Hepatocyte (in vitro differentiated cells): ENCODE measurements at regions not wholly inside any gene's neighbourhood (a gene's known extent, or its start where the extent isn't known, plus 50 kb on each side); places are given as distances from the start of the nearest gene placed in this dataset.
A peak's percentile ranks its signal among the peaks of the same experiment; 100 is the strongest.

Experiments used
- DNase-seq: peaks from one replicate; pipeline ENCODE4 v3.0.0-alpha.2; 2016; ENCODE audit warnings: low spot score
- H2AFZ ChIP-seq: fragments of 200-600 bp; sonication (generic); 2 replicates; pipeline ENCODE4 v1.6.0; 2016; ENCODE audit warnings: antibody characterized with exemption, mild to moderate bottlenecking
- H3K27ac ChIP-seq: fragments of 200-600 bp; sonication (generic); 2 replicates; pipeline ENCODE4 v1.5.1; 2016; ENCODE audit warnings: mild to moderate bottlenecking
- H3K27me3 ChIP-seq: fragments of 200-600 bp; sonication (generic); 2 replicates; pipeline ENCODE4 v1.6.1; 2016
- H3K36me3 ChIP-seq: fragments of 200-600 bp; sonication (generic); replicated peaks from 2 replicates; pipeline ENCODE4 v1.5.1; 2016; ENCODE audit warnings: low read depth; ENCODE audit not compliant: insufficient read depth
- H3K4me1 ChIP-seq: fragments of 200-600 bp; sonication (generic); 2 replicates; pipeline ENCODE4 v1.5.1; 2016; ENCODE audit warnings: mild to moderate bottlenecking, moderate library complexity; ENCODE audit not compliant: insufficient read depth
- H3K4me2 ChIP-seq: fragments of 200-600 bp; sonication (generic); 2 replicates; pipeline ENCODE4 v1.6.0; 2016
- H3K4me3 ChIP-seq: fragments of 200-600 bp; sonication (generic); 2 replicates; pipeline ENCODE4 v1.5.1; 2016; ENCODE audit warnings: mild to moderate bottlenecking
- H3K79me2 ChIP-seq: fragments of 200-600 bp; sonication (generic); 2 replicates; pipeline ENCODE4 v1.6.0; 2017; ENCODE audit warnings: mild to moderate bottlenecking
- H3K9me2 ChIP-seq: fragments of 200-600 bp; sonication (generic); replicated peaks from 2 replicates; pipeline ENCODE4 v1.6.0; 2017; ENCODE audit warnings: mild to moderate bottlenecking; ENCODE audit not compliant: insufficient read depth
- H3K9me3 ChIP-seq: fragments of 200-600 bp; sonication (generic); 2 replicates; pipeline ENCODE4 v1.5.1; 2016; ENCODE audit warnings: low read depth, mild to moderate bottlenecking
- H4K20me1 ChIP-seq: fragments of 200-600 bp; sonication (generic); 2 replicates; pipeline ENCODE4 v1.6.0; 2016; ENCODE audit warnings: mild to moderate bottlenecking; ENCODE audit not compliant: insufficient read depth, poor library complexity, severe bottlenecking
- CTCF ChIP-seq: fragments of 200-600 bp; sonication (generic); IDR thresholded peaks from 2 replicates; pipeline ENCODE4 v1.5.1; 2016; ENCODE audit warnings: antibody characterized with exemption, mild to moderate bottlenecking; ENCODE audit not compliant: poor library complexity
- EZH2 ChIP-seq: fragments of 200-600 bp; sonication (generic); IDR thresholded peaks from 2 replicates; pipeline ENCODE4 v1.6.1; 2016; ENCODE audit warnings: antibody characterized with exemption, mild to moderate bottlenecking, borderline replicate concordance
- EZH2phosphoT487 ChIP-seq: fragments of 200-600 bp; sonication (generic); IDR thresholded peaks from one replicate; pipeline ENCODE4 v1.6.1; 2018; ENCODE audit warnings: antibody characterized with exemption, mild to moderate bottlenecking, low read depth, moderate library complexity; ENCODE audit not compliant: unreplicated experiment, severe bottlenecking
- WGBS: methylation state at CpG from one replicate; pipeline ENCODE4 v1.1.6; 2016; ENCODE audit warnings: low lambda C conversion rate; ENCODE audit errors: missing lambda C conversion rate; 5-methylcytosine and 5-hydroxymethylcytosine counted together

GRCh38 chr4:64503945-64504675 lies 94.9 kb upstream of the TECRL start:
- TF ChIP-seq CTCF (no peak), EZH2phosphoT487 (no peak), EZH2 (no peak)
- 42% methylated on average over 3 of the region's 3 CpGs for WGBS
- H3K4me1 ChIP-seq, result no peaks in the 10 kb centered on the region

GRCh38 chr4:64503416-64503815 lies 94.2 kb upstream of the TECRL start:
- Histone ChIP-seq H3K27ac (no peak overlapping the region), H3K9me2 (no peaks in the 10 kb centered on the region), H3K36me3 (no peaks in the 10 kb centered on the region), H4K20me1 (no peaks in the 10 kb centered on the region), H3K4me1 (no peaks in the 10 kb centered on the region), H3K4me3 (no peak overlapping the region), H3K27me3 (no peaks in the 10 kb centered on the region), H3K79me2 (no peaks in the 10 kb centered on the region), H3K4me2 (no peak overlapping the region), H3K9me3 (no peaks in the 10 kb centered on the region), H2AFZ (no peak overlapping the region)
- DNase-seq, result no peak
- 89% methylated on average over 2 of the region's 2 CpGs for WGBS
- no peak for TF ChIP-seq CTCF
- no peak for TF ChIP-seq EZH2

More at GRCh38 chr4:64503945-64504675, 94.9 kb upstream of the TECRL start:
- H3K27ac ChIP-seq, result no peak overlapping the region
- no peaks in the 10 kb centered on the region for H3K9me2 ChIP-seq
- no peaks in the 10 kb centered on the region for H3K79me2 ChIP-seq
- H3K4me3 ChIP-seq, result no peak overlapping the region
- no peaks in the 10 kb centered on the region for H3K9me3 ChIP-seq
- H3K36me3 ChIP-seq, result no peaks in the 10 kb centered on the region
- H3K4me2 ChIP-seq, result peak overlapping the region; percentile 36
- no peaks in the 10 kb centered on the region for H3K27me3 ChIP-seq
- DNase-seq, result no peak
- H4K20me1 ChIP-seq, result no peaks in the 10 kb centered on the region
- H2AFZ ChIP-seq, result peak overlapping the region; percentile 23

GRCh38 chr4:64497491-64497890 lies 88.2 kb upstream of the TECRL start:
- no peak for TF ChIP-seq EZH2
- no peak for TF ChIP-seq CTCF
- no peak for TF ChIP-seq EZH2phosphoT487
- no peak overlapping the region for H3K4me2 ChIP-seq
- WGBS, result 29% methylated on average over 1 of the region's 1 CpG

More at GRCh38 chr4:64497491-64497890, 88.2 kb upstream of the TECRL start:
- H3K36me3 ChIP-seq, result no peaks in the 10 kb centered on the region
- H3K4me3 ChIP-seq, result no peak overlapping the region
- H4K20me1 ChIP-seq, result no peaks in the 10 kb centered on the region
- no peaks in the 10 kb centered on the region for H3K4me1 ChIP-seq
- H3K9me2 ChIP-seq, result no peaks in the 10 kb centered on the region
- no peaks in the 10 kb centered on the region for H3K27me3 ChIP-seq
- DNase-seq, result no peak
- no peak overlapping the region for H2AFZ ChIP-seq
- H3K79me2 ChIP-seq, result no peaks in the 10 kb centered on the region
- H3K27ac ChIP-seq, result no peak overlapping the region
- H3K9me3 ChIP-seq, result no peaks in the 10 kb centered on the region
